GM12891 (cell line): ENCODE measurements at regions not wholly inside any gene's neighbourhood (a gene's known extent, or its start where the extent isn't known, plus 50 kb on each side); places are given as distances from the start of the nearest gene placed in this dataset.

Experiments
- POLR2A ChIP-seq: IDR thresholded peaks from 2 replicates; pipeline ENCODE4 v1.6.1; 2011; ENCODE audit warnings: low read depth, low read length, control low read depth
- POLR2AphosphoS5 ChIP-seq: IDR thresholded peaks from 2 replicates; pipeline ENCODE4 v1.6.1; 2011; ENCODE audit warnings: low read depth, low read length, control low read depth
- SPI1 ChIP-seq: IDR thresholded peaks from 2 replicates; pipeline ENCODE4 v1.6.1; 2011; ENCODE audit warnings: low read depth, low read length, control low read depth

DNA sequence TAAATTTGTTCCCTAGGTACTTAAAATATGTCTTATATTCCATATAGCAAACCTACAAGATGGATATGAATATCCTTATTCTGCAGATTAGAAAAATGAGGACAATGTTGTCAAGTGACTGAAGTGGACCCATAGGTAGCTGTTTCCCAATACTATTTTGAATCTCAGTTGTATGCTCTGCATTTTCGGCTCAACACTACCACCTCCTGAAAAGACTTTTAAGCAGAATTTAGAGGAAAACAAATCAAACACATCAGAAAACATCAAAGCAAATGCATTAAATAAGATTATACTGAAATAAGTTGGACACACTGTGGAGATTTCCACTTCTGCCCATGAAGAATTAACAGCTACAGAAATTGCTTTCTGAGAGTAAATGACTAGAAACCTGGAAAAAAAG is 488.7 kb downstream of the TRIML1 start:
- TF ChIP-seq POLR2A (no peak), POLR2AphosphoS5 (no peak), SPI1 (no peak)
